Caki2 (cell line): ENCODE measurements at regions not wholly inside any gene's neighbourhood (a gene's known extent, or its start where the extent isn't known, plus 50 kb on each side); places are given as distances from the start of the nearest gene placed in this dataset.
"Not testable (repeated sequence)": the region's sequence is repeated elsewhere in the genome, so short reads cannot be mapped to it uniquely, and the experiment has no call there.

Source experiments
- DNase-seq: peaks from one replicate; pipeline ENCODE4 v3.0.0-alpha.2; 2015; ENCODE audit warnings: low read depth
- in situ Hi-C: cut with HindIII; loops from 2 replicates; pipeline ENCODE4 v1.10.0; 2016; ENCODE audit warnings: low sequenced_read_pairs, low pct_unique_long_range_greater_than_20kb, mixed read lengths

DNA sequence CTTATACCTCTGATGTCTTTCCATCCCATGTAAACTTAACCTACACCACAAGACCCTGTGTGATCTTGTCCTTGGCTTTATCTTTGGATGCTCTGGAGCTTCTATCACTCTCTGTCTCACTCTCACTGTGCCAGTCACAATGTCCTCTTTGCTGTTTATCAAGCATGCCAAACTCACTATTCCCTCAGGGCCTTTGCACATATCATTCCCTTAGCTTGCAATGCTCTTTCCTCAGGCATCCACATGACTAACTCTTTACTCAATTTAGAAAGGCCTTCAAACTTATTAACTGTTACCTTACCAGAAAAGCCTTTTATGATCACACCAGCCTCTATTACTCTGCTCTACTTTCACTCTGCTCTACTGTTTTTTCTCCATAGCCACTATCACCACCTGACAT lies 354.1 kb downstream of the RFC3 start:
- in situ Hi-C loops, result no loop called here
- no peak for DNase-seq

DNA sequence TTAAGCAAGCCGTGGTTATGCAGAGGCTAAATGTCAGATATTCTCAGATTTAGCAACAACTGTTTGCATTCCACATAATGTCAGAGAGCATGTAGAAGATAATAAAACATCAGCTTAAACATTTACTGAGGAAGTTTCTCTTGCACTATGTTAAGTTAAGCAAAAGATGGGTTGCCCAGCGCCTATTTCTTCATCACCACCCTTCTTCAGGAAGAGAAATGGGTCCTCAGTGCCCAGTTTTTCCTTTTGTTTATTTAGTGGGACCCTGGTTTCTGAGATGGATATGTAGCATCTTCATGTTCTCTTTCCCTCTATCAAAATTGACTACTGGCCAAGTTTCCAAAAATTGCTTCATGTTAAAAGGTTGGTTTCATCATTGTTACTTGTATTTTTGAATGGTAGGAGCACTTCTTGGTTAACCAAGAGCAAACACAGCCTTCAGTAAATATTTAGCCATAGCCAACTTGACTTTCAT lies 356.8 kb downstream of the RFC3 start:
- no peak for DNase-seq
- in situ Hi-C loops, result no loop called here

DNA sequence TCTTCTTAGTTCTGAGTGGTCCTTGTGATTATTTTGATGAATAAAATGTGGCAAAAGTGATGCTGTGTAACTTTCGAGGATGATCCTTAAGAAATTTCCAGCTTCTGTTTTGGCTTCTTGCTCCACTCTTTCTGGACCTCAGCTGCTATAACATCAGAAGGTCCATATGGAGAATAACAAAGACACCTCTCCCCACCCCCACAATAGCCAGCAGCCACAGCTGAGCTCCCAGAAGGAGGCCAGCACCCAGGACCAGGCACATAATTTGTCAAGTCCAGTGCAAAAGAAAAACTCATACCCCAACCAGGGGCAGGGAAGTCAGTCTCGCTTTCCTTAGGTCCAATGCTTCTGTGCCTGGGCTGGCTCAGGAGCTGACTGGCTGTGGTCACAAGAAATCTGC lies 357.6 kb downstream of the RFC3 start:
- DNase-seq, result no peak
- in situ Hi-C loops, result no loop called here

DNA sequence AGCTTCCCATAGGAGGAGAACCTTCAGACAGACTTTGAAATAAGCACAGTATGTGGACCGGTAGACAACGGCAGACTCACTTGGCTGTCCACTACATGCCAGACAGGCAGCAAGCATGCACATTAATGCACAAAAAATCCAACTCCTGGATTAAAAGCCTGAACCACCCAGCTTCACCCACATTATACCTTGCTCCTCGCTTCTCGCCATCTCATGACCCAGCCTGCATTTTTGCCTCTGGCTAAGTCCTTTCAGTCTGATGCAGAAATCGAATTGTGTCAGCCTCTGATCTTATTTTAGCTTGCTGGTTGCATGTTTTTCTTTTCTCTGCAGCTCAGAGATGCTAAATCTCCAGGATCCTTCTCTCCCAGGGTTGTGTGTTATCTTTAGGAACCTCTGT lies 358.7 kb downstream of the RFC3 start:
- no peak for DNase-seq
- in situ Hi-C loops, result no loop called here

DNA sequence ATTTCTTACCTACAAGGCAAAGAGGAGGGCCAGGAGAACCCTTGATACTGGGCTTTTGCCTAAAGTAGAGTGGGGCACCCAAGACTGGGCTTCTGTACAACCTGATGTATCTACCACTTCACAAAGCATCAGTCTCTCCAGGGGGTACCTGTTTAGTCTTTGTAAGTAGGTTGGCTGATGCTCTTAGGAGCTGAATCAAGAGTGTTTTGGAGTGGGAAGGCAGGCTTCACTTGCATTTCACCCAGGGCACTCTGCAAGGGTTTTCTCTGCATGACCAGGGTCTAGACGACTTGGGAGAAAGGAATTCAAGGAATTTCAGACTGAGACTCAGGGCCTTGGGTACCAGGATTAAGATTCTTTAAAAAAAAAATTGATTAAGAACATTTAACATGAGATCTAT lies 361.5 kb downstream of the RFC3 start:
- DNase-seq, result no peak
- in situ Hi-C loops, result no loop called here

DNA sequence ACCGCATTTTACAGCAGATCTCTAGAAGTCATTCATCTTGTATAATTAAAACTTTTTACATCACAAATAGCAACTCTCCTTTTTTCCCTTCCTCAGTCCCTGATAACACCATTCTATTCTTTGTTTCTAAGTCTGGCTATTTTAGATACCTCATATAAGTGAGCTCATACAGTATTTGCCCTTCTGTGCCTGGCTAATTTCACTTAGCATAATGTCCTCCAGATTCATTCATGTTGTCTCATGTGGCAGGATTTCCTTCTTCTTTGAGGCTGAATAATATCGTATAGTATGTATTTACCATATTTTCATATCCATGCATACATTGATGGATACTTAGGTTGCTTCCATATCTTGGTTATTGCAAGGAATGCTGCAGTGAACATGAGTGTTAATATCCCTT lies 362.0 kb downstream of the RFC3 start:
- DNase-seq, result no peak
- in situ Hi-C loops, result no loop called here

DNA sequence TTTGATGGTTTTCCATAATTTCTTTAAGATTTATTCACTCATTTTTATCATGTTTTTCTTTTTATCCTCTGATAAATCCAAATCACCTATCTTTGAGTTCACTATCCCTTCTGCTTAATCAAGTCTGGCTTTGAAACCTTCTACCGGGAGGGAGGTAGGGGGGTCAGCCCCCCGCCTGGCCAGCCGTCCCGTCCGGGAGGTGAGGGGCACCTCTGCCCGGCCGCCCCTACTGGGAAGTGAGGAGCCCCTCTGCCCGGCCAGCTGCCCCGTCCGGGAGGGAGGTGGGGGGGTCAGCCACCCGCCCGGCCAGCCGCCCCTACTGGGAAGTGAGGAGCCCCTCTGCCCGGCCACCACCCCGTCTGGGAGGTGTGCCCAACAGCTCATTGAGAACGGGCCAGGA lies 363.3 kb downstream of the RFC3 start:
- DNase-seq, in situ Hi-C loops: not testable (repeated sequence)

DNA sequence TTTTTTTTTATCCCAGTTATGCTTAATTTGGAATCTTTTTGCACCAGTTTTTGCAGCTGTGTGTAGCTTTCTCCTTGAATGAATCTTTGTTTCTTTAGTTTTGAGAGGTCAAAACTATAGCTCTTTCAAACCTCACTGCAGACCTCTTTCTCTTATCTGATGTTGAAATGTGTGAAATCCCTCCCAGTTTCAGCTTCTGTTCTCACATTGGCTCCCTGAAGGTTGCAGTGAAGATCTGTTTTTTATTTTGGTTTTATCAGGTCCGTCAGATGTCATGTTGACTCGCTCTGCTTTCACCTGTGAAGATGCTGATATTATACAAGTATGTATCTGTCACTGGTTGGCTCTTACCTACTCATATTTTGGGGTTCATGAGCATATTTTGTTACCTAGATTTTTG lies 372.0 kb downstream of the RFC3 start:
- in situ Hi-C loops, result no loop called here
- DNase-seq, result no peak

DNA sequence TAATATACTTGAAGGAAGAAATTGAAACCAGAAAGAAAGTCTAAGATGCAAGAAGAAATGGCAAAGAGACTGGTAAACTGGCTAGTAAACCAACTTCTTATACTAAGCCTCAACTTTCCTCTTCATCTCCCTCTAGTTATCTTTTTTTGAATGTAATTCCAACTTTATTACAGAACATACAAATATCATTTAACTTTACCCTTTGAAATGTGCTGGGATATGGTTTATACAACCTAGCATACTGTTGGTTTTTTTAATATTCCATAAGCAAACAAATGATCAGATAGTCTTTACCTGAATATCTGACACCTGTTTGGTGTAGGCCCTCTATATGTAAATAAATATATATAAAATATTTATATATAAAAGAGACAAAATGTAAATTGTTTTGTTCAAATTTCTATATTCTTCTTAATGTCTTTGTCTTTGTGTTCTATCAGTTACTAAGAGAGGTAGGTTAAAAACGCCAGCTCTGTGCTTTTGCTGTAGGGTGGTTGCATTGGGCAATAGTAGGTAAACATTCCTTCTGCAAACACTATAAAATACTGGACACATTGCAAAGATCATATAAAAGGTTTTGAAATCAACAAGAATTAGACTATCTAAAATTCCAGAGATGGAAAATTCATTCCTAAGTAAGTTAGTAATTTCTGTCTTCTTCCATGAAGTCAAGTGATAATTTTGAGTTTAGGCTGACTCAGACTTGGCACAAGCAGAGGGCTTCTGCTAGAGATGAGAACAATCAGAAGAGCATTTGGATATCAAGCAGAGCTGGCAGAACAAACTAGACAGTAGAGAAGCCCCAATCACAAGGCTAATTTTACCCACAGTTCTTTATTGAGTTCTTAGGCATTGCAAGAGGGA lies 383.3 kb downstream of the RFC3 start:
- no peak for DNase-seq
- in situ Hi-C loops, result no loop called here

DNA sequence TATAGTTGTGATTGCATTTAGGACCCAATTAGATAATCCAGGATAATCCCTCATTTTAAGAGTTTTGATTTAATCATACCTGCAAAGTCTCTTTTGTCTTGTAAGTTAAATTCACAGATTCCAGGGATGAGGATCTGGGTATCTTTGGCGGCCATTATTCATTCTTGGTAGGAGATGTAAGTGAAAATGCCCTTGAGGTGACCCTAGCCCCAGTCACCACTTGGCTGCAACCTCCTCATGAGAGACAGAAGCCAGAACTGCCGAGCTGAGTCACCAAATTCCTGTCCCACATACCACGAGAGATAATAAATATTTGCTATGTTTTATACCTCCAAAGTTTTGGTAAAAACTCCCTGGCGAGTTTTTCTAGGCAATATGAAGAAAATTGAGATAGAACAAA lies 389.4 kb downstream of the RFC3 start:
- DNase-seq, result no peak
- in situ Hi-C loops, result no loop called here

DNA sequence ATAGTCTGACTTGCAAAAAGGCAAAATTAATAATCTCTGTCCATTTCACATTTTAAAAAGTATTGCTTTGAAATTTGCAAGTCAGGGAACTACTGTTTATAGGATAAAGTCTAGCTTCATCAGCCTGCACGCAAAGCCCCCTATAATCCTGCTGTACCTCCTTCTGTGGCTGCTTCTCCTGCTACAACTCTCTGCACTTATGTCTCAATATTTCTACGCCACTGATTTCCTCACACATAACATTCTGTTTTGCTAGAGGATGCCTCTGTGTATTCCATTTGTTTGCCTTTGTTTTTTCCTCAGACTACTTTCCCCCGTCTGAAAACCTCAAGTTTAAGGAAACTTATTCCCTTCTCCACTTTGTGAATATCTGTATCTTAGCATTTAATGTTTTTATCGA lies 389.9 kb downstream of the RFC3 start:
- in situ Hi-C loops, result no loop called here
- DNase-seq, result no peak

DNA sequence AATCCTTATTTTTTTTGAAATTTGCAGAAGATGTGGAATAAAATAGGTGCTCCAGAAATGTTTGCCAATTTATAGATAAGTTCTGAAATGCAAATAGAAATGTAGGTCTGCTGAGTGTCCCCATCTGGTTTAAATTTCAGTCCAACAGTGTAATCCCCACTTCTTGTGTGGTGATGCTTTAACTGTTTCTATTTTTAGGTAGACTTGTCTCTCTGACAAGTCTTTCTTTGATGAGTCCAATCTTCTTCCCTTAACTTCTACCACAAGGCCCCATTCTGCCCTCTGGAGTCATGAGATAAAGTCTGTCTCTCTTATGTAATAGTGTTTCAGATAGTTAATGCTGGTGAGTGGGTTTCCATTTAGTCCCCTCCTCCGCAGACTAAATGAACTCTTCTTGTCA lies 390.4 kb downstream of the RFC3 start:
- DNase-seq, result no peak
- in situ Hi-C loops, result no loop called here

DNA sequence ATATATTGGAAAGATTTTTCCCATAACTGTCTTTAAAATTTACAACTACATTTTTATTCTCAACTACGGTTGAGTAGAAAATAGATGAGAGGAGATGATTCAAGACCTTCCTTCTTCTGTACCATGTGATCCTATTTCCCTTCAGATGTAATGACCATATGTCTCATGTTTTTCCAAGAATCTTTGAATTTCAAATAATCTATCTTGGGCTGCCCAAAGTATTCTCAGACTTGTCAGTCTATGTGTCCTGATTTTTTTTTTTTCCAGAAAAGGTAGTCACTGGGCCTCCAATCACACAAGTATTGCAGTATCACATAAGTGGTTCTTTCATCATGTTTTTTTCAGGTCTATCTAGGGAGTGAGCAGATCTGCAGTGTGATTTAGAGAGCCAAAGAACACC lies 392.4 kb downstream of the RFC3 start:
- in situ Hi-C loops, result no loop called here
- no peak for DNase-seq

DNA sequence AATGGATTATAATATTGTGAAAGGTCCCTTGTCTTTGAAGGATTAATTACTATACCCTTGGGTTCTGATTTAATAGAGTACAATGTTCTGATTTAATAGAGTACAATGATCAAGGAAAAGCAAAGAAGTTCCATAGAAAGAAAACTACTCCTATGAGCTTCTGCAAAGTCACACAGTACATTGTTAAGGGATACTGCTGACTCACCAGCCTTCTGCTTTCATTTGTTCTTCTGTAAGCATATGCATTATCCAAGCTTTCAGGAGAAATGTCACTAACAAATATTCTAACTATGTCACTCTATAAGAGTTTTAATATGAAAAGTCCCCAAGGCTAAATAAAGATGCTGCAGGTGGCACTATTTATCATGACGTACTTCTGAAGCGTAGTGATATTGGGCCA lies 396.7 kb downstream of the RFC3 start:
- in situ Hi-C loops, result no loop called here
- DNase-seq, result no peak

DNA sequence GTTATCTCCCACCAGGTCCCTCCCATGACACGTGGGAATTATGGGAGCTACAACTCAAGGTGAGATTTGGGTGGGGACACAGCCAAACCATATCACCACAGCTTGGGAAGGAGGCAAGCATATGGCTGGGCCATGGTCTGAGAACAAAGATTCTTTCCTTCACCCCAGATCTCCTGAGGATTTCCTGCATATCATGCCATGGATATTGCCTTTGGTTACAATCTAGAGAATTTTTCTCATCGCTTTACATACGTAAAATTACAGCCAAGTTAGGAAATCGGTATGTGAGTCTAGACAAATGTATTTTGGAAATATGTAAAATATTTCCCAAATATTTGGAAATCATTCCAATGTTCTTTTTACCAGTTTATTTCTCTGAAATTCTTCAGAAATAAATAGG lies 398.3 kb downstream of the RFC3 start:
- no peak for DNase-seq
- in situ Hi-C loops, result no loop called here

DNA sequence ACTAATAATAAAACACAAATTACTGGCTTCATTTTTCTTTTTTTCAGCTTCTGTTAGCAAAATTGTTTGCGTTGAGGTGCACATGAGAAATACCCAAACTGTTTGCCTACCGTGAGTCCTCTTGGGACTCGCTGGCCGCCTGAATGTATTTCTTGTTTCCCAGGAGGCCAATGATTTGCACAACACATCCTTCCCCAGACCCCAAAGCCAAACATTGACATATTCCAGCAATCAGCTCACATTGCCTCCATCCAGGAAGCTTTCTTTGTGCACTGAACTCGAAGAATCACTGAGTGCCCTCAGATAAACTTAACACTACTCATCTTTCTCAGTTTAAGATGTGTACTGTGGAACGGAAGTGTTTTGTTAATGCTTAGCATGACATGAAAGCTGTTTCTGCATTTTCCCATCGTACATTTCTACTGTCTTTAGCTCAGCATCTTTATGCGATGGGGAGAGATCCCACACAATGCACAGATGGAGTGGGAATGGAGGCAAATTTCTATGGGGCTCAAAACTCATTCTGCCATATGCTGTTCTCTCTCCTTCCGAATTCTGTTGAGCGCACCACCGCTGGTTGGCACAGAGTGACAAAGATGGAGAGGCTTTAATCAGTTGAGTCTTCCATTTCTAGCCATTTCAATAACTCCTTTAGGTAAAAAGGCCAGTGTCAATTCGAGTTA lies 399.5 kb downstream of the RFC3 start:
- in situ Hi-C loops, result no loop called here
- DNase-seq, result no peak

DNA sequence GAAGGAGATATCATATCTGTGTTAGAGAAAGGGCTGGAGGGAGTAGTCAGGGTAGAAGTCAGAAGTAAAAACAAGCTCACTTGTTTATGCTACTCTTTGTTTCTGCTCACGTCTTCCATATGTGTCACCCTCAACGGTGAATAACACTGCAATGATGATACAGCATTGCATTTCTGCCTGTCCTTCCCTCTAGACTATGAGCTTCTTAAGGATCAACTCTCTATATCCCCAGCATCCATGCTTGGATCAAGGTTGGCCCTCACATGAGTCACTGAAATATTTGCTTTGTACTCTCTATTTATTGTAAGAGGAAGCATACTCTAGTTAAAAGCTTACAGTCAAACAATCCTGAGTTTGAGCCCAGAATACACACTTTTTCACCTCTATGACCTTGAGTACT lies 406.0 kb downstream of the RFC3 start:
- DNase-seq, result no peak
- in situ Hi-C loops, result no loop called here

DNA sequence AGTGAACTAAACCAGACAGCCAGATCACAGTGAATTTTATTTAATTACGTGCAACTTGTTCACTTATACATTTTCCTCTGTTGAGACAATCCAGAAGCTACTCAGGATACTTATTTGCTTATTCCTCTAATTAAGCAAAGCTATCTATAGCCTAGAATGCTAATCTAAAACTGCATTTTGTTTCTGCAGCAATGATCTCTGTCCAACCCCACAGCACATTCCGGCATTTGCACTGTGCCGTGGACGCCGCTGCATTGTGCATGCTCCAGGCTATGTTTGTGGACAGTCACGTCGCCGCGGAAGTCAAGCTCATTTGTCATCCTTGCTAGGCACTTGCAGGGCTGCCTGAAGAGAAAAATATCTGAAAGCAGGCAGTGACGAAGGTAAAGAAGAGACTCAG lies 406.9 kb downstream of the RFC3 start:
- DNase-seq, result no peak
- in situ Hi-C loops, result no loop called here

DNA sequence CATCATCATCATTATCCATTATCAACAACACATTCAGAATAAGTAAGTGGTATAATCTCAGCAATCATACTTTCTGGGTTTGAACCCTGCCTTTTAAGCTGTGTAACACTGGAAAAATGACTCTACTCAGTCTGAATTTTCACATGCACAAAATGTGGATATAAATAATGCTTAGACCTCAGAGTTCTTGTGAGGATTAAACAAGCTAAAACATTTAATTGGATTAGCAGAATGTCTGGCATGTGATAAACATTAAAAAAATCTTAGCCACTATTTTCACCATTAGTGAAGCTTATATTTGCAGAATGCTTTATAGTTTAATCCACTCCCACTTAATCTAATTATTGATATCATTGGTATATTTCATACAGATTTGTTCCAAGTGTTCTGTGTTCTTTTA lies 412.3 kb downstream of the RFC3 start:
- in situ Hi-C loops, result no loop called here
- no peak for DNase-seq

DNA sequence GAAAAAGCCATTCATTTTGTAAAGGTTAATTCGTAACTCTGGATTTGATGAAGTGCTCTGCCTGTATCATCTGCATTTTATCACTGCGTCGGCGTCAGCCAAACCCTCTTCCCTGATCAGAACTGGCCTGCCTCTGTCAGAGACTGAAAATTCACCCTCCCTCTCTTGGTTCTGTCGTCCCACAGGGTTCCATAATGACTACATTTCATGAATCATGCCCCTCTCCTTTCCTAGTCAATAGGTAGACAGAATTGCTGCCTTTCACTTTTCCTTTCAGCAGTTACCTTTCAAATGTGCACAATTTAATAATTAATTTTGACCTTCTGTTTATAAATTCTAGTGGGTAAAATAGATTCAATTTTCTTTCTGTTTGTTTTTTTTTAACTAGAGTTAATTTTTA lies 423.4 kb downstream of the RFC3 start:
- in situ Hi-C loops, result no loop called here
- no peak for DNase-seq
